ENCODE measurements at regions not wholly inside any gene's neighbourhood (a gene's known extent, or its start where the extent isn't known, plus 50 kb on each side); places are given as distances from the start of the nearest gene placed in this dataset.

DNA sequence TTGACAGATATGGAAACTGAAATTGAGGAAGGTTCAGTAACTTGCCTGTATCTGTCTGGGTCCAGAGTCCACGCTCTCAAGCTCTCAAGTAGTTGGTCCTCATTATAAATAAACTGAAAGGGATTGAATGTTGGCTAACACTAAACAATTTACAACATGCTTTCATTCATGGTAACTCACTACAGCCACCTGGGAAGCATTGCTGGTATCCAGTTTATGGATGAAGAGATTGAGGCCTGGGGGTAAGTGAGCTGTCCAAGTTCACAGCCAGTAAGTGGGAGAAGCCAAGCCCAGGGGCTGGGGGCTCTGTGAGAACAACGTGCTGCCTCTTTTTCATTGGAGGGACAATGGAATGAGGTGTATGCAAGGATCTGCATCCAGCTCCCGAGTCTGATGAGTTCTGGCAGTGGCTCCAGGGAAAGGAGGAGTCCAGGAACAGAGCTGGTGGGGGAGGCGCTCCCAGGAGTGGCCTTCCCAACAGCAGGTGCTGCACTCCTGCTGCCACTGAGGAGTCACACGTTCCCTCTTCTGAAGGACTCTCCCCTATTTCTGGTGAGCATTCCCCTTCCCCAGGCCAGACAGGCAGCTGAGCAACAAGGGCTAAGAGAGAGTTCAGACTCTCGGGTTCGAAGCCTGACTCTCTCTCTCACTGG, 175.8 kb downstream of the CSNK2A3 start:
- DNase-seq (ENCODE audit: low read depth) = no peak

DNA sequence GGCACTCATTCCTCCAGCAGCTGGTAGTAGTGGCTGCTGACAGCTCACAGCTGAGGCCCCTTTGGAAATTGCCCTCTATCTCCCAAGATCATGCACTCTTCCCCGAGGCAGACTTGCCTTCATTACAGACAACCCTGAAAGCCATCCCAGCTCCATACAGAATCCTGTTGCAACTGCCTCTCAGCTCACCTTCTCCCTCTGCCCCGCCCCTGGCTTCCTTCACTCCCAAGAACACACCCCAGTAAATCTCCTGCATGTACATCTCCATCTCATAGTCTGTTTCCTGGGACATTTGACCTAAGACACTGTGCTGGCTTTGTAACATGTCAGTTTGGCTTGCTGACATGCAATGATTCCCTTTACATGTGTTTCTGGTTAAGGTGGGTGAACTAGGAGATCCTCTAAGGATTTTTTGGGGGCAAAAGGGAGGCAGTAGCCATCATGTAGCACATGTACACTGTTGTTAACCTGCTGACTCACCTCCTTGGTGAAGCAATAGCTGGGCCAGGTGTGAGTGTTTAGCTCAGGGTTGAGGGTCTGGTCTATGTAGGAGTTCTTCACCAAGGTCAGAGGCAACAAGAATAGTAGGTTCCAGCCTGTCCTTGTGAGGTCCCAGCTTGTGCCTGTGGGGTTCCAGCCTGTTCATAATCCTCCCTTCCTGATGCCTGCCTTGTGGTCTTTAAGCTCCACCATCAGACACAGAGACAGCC, 179.6 kb downstream of the CSNK2A3 start:
- no peak for DNase-seq (ENCODE audit: low read depth)

DNA sequence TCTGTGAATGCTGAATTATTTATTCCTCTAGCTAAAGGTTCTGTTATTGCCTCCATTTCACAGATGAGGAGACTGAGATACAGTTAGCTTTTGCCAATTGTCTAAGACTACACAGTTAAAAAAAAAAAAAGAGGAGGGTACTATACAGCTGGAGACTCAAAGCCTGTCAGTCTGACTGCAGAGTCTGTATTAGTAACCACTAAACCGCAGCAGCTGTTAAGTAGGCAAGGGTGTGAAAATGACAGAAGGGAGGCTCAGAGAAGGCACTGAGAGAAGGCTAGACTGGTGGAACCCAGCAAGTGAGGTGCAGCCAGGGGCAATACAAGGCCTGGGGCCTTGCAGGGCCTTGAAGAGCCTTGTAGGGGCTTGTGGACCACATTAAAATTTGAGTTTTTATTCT, 181.2 kb downstream of the CSNK2A3 start:
- no peak for DNase-seq (ENCODE audit: low read depth)

DNA sequence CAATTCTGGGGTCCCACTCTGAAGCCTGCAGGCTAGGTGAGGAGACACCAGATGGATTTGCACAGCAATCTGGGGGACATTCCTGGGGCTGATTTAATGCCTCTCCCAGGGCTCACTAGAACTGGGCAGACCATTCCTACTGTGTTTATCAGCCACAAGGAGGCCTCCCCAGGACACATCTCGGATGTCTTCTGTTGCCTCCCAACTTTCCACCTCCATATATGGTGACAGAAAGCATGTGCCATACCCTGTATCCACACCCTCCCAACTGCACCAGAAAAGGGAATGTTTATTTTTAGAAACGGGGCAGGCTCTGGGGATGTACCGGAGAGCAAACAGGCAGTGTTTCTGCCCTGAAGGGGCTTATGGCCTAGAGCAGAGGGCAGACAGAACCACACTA, 181.8 kb downstream of the CSNK2A3 start:
- DNase-seq (ENCODE audit: low read depth) = no peak

DNA sequence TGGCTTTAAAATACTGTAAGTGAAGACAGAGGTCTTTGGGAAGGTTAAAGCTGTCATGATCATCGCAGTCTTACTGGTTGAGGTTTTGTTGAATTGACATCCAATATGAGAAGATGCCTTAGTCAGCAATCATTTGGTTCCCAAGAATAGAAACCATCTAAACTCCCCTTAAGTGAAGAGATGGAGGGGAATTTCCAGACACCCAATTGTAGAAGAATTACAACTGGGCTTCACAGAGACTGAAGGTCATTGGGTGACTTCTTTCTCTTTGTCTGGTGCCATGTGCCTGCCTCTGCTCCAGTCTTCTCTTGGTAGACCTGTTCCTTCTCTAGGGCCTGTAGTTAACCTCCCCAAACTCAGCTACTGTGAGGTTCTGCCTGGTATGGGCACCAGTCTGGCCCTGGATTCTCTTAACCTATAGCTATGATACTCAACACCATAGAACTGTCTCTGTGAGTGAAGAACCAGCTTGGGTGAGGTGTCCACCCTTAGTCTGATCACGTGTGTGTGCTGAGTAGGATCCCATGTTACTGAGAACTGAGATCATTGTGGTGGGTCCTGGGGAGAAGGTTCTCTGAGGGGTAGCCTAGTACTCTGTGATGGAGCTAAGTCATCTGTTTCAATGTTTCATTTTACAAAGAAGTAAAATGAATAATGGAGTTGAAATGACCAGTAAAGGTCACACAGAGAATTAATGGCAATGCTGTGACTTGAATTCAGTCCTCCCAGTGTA, 182.5 kb downstream of the CSNK2A3 start:
- no peak for DNase-seq (ENCODE audit: low read depth)

DNA sequence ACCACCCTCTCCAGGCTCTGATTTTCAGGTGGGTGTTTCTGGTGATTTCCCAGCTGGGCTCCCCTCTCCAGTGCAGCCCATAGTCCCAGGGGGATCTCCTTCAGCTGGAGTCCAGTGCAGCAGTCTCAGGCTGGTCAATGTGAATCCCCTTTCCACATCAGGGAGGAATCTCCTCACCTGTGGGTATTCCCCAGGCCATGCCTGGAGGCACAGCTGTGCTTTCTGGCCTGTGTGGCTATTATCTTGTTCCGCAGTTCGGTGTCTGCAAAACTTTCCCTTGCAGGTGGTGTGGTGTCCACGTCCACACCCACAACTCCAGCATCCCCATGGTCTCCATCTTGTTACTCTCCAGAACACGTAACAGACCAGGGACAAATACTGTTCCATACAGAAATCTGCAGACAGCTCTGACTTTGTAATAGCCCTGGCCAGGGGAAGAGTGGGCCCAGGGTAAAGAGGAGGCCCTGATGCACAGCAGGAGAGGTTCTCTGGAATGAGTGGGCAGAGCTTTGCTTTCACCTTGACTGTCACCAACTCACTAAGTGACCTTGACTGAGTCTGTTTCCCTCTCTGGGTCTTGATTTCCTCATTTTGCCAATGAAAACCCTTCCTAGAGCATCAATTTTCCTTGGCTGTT, 183.2 kb downstream of the CSNK2A3 start:
- DNase-seq (ENCODE audit: low read depth) = no peak

DNA sequence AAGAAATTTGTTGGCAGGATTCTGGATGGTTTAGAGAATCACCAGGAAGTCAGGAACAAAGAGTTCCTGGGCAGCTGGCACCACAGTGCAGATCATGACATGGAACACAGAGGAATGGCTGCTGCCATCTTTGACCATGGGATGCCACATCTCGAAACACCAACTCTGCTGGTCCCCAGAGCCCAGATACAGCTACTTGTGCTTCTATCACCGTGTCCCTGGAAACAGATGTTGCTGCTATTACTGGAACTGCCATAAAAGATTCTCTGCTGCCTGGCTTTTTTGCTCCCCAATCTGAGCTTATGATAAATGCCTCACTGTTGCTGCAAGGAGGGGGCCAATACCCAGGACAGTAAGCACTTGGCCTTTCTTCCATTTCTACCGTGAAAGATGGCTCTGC, 185.2 kb downstream of the CSNK2A3 start:
- DNase-seq (ENCODE audit: low read depth) = no peak

DNA sequence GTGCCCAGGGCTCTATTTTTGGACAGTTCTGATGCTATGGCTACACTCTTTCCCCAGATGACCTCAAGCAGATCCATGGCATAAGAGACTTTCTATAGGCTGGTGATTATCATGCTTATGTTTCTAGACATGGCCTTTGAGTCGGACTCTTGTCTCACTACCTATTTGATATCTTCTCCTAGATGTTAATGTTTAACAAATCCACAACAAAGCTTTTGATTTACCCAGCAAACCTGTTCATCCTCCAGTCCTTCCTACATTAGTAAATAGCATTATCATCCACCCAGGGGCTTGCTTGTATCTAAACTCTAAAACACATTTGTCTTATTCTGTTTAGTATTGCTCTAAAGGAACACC, 188.7 kb downstream of the CSNK2A3 start:
- no peak for DNase-seq (ENCODE audit: low read depth)

DNA sequence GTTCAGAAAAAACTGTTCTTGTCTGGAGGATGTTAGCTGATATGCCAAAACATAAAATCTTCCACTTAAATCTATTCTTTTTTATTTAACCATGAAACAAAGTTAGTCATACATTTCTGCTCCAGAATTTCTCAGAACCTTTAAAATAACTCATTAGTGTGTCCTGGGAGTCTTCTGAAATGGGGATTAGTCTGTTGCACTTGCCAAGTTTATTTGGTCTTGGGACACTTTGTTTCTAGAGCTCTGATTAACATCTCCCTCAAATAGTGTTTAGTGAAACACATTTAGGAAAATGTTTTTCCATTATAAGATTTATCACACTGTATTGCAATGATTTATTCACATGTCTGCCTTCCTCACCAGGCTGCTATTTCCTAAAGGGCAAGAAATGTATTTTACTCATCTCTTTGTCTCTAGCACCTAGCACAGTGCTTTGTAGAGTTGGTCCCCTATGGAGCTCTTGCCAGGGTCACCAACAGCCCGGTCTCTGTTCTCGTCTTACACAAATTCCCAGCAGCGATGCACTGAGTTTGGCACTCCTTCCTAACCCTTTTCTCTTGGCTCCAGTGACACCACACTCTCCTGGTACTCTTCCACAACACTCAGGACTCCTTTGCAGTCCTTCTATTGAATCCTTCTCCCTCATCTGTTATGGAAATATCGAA, 189.2 kb downstream of the CSNK2A3 start:
- no peak for DNase-seq (ENCODE audit: low read depth)

DNA sequence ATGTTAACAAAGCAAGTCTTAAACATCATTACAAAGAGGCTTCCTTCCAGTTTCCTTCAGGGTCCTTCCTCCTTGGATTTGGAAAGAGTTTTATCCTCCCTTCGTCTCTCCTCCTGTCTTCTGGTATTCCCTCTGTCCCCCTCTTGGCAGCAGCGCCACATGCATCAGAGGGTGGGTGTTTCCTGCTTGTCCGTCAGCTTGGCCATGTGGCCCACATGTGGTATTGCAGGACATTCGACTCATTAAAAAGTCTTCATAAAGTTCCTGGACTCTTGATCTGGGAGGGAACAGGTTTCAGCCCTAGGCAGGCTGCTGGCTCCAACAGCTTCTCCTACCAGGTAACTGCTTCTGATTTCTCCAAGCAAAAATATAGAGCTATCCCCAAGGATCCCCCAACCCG, 189.8 kb downstream of the CSNK2A3 start:
- no peak for DNase-seq (ENCODE audit: low read depth)

DNA sequence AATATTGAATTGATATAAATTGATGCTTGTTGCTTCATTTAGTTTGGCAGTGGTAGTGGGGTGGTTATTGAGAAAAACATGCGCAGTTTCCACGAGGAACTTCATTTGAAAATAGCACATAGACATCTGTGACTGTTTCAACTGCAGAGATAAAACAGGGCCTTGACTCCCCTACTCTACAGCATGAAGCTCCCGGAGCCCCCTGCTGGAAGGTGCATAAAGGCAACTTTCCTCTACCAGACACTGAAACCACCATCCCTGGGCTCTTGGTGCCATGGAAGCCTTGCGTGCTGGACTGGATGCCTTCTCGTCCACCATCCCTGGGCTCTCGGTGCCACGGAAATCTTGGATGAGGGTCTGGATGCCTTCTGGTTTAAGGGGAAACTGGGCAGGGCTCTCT, 195.9 kb downstream of the CSNK2A3 start:
- peak; percentile 30 for DNase-seq (ENCODE audit: low read depth)

DNA sequence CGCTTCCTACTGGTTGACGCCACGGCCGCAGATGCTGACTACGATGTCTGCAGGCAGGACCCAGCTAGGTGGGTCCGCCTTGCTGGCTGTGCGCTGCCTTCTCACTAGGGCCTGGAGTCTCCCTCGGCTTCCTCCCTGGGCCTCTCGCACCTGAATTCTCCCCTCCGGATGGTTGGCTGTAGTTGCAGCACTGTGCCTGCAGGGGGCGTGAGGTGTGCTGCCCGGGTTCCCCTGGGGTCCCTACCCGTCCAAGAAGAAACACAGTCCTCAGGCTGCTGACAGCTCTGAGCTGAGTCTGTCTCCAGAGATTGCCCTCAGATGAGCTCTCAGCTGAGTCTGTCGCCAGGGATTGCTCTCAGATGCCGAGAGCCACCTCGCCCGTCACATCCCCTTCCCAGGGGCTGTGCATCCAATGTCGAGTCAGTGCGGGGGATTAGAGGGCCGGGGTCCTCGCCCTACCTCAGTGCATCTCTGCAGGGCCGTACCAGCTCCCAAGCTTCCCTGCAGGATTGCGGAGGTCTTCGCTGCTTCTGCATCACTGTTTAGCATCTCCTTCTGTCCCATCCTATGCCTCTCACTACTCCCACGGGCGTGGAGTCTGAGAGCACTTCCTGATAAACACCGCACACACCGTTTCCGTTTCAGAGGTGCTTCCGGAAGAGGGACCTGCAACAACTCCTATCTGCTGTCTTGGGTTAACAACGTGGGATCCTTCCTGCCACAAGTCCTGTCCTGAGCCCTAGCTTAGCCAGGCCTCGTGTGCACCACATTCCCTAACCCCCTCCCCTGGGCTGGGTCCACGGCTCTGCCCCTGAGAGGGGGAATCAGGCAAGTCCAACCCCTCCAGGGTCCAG, 196.9 kb downstream of the CSNK2A3 start:
- no peak for DNase-seq (ENCODE audit: low read depth)

DNA sequence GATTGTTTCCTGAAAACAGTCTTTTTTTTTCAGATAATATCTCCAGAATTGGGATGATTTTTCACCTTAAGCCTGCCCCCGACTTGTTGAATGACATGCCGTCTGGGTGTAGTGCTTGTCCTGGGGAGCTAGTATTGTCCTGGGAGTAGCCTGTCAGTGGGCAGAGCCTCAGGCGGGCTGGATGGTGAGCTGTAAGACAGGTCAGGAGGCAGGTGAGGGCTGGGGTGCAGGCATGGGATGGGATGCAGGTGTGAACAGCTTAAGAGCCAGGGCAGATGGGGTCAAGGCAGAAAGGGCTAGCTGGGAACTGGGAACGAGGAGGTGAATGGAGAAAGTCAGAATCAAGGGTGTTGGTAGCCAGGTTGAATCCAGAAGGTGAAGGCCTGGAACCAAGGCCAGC, 200.2 kb downstream of the CSNK2A3 start:
- DNase-seq (ENCODE audit: low read depth) = no peak

DNA sequence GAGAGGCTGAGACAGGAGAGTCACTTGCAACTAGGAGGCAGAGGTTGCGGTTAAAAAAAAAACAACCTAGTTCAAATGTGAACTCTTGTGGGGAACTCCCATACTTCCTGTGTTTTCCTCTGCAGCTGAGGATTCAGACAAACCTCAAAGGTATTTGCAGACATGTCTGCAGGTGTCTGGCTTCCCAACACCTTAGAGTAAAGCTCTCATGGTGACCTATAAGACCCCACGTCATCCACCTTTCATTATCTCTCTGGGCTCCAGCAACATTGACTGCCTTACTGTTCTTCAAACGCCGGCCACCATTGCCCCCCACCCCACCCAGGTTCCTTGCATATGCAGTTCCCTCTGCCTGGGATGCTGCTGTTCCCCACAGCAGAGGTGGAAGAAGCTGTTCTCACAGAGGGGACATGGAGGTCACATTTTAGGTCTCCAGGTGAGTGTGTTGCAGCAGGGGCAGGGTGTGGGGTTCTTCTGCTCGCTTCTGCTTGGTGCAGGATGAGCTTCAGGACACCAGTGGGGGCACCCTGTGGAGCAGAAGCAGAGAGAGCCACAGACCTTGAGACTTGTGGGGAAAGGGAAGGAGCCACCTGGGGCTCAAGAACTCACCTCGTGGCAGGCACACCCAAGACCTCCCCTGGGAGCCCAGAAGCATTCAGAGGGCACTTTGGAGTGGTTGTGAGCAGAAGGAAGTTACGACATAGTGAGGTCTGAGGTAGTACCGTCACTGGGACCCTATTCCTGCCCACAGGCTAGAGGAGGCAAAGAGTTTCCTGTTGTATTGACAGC, 203.2 kb downstream of the CSNK2A3 start:
- DNase-seq (ENCODE audit: low read depth) = no peak

DNA sequence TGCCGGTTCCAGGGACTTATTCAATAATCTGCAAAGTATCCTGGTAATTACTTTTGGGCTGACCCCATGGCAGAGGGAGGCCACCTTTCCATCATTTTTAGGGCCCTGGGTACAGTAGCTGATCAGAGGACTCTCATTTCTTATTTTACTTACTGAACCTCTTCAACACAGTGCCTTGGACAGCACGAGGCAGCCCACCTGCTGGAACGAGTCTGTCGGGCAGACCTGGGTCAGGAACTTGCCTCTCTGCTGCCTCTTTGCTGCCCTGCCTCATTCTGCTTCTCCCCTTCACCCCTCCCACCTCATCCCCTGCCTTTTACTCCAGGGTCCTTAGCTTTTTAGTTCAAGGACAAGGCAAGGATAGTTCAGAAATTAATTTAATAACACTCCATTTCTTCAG, 204.5 kb downstream of the CSNK2A3 start:
- DNase-seq (ENCODE audit: low read depth) = no peak

DNA sequence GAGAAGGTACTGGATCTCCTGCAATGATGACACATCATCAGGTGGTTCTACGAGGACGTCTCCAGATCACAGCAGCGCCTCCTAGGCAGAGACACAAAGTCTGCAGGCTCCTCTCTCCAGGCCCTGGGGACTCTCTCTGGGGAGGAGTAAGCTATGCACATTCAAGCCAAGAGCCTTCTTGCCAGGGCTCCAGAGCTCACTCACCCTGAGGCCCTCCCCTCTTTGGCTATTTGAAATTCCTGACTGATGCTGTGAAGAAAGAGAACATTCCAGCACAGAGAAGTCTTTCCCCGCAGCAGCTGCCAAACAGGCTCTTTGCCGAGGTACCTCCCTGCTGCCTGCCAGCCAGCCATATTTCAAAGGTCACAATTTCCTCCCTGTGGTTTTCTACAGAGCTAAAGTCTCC, 204.9 kb downstream of the CSNK2A3 start:
- DNase-seq (ENCODE audit: low read depth) = no peak

DNA sequence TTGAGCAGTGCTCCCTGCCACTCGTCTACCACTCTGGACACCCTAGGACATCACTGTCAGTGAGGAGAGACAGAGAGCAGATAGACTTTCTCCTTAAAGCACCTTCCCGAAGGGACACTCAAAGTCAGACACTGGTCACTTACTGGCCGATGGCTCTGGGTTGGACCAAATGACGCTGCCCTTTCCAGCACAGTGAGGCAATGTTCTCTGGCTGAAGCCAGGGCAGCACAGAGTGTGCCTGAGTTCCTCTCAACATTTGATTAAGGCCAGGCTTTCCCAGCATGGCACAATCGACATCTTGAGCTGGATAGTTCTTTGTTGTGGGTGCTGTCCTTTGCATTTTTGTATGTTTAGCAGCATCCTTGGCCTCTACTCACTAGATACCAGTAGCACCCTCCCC, 206.2 kb downstream of the CSNK2A3 start:
- DNase-seq (ENCODE audit: low read depth) = no peak

DNA sequence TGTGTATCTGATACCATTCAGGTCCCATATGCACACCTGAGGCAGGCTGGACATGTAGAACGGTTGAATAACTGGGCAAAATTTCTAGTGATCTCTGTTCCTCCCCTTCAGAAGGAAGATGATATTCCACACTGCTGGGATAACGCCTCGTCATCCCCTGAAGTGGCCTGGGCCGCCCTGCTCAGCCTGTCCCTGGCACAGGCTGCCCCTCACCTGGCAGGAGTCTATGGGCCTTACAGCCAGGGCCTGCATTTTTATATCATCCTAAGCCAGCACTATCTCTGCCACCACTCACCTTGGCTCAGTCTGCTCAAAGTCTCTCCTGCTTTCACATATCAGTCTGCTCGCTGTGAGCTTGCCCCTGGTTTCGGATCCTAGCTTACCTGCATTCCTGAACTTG, 209.2 kb downstream of the CSNK2A3 start:
- DNase-seq (ENCODE audit: low read depth) = no peak

DNA sequence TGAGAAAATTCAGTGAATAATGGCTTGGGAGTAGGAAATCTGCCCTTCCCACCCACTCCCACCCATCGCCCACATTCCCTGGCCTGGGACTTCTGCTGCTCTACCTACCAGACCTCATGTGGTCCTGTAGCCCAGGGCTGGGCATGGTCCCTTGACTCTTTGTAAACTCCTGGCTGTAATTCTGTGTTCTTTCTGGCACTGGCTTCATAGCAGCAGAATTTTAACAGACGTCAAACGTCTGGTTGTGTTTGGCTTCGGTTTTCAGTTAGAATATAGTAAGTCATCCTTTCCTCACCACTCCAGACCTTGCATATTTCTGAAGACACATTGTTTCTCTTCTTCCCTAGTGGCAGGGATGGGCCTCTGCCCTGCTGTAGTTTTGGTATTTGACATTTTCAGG, 210.6 kb downstream of the CSNK2A3 start:
- no peak for DNase-seq (ENCODE audit: low read depth)

DNA sequence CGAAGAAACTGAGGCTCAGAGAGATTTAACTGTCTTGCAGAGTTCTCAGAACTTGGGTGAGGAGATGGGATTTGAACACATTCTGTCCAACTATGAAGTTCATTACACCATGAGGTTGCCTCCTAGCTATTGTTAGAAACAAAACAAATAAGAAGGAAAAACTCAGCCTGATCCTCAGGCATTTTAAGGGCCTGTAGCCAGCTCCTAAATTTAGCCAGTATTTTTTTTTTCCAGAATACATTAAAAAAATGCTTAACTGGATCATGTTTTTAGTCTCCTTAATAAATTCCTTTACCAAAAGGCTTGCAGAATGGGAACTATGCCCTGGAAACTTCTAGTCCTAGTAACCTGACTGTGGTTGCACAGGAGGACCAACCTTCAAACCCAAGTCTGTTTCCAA, 212.0 kb downstream of the CSNK2A3 start:
- DNase-seq (ENCODE audit: low read depth) = no peak

DNA sequence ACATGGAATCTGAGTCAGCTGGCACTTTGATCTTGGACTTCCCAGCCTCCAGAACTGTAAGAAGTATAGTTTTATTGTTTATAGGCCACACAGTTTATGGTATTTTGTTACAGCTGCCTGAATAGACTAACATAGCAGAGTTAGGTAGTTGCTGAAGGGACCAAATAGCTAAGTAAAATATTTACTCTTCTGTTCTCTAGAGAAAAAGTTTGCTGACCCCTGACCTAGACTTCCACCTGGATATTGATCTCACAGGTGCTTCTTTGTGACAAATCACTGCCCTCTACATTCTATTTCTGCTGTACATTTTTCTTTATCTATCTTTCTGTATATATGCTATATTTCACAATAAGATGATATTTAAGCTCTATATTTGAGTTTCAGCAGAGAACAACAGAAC, 212.5 kb downstream of the CSNK2A3 start:
- no peak for DNase-seq (ENCODE audit: low read depth)

Measured in stimulated activated CD8-positive, alpha-beta memory T cell treated with anti-CD3 and anti-CD28 coated beads, Interleukin-15, amount 100 ng/mL, for 1 hour (primary cell).